Testis (tissue), 2 donors: ENCODE measurements at regions not wholly inside any gene's neighbourhood (a gene's known extent, or its start where the extent isn't known, plus 50 kb on each side); places are given as distances from the start of the nearest gene placed in this dataset.

ENCODE experiments used
- POLR2A ChIP-seq: fragments of 450-650 bp; IDR thresholded peaks from one replicate; pipeline ENCODE4 v1.6.1; 2017; ENCODE audit warnings: antibody characterized with exemption, mild to moderate bottlenecking, moderate library complexity
- TF ChIP-seq, protein P1 (sequence below), 3 experiments: fragments of 450-650 bp in 2 of 3; fragments of 200-600 bp in 1 of 3; sonication (generic) in 1 of 3; IDR thresholded peaks; one replicate each; pipeline ENCODE4 v1.5.1; 2016 to 2019; ENCODE audit warnings: antibody characterized with exemption in 3 of 3, mild to moderate bottlenecking in 2 of 3, moderate library complexity in 1 of 3

- TF ChIP-seq, protein P1, sequence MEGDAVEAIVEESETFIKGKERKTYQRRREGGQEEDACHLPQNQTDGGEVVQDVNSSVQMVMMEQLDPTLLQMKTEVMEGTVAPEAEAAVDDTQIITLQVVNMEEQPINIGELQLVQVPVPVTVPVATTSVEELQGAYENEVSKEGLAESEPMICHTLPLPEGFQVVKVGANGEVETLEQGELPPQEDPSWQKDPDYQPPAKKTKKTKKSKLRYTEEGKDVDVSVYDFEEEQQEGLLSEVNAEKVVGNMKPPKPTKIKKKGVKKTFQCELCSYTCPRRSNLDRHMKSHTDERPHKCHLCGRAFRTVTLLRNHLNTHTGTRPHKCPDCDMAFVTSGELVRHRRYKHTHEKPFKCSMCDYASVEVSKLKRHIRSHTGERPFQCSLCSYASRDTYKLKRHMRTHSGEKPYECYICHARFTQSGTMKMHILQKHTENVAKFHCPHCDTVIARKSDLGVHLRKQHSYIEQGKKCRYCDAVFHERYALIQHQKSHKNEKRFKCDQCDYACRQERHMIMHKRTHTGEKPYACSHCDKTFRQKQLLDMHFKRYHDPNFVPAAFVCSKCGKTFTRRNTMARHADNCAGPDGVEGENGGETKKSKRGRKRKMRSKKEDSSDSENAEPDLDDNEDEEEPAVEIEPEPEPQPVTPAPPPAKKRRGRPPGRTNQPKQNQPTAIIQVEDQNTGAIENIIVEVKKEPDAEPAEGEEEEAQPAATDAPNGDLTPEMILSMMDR (IDR thresholded peaks at IDR 0.05): no peak
- TF ChIP-seq POLR2A: no peak
Observed at GRCh38 chr6:68533339-68533795, 101.7 kb upstream of the ADGRB3 start.
